DOHH2 (cell line): ENCODE measurements at regions not wholly inside any gene's neighbourhood (a gene's known extent, or its start where the extent isn't known, plus 50 kb on each side); places are given as distances from the start of the nearest gene placed in this dataset.

Experiments used
- H3F3A ChIP-seq: fragments of 200-600 bp; sonication (generic), shearing (Covaris generic); 2 replicates; pipeline ENCODE4 v1.6.0; 2016; ENCODE audit warnings: antibody characterized with exemption, mild to moderate bottlenecking; ENCODE audit not compliant: control insufficient read depth, insufficient read depth
- H3K27ac ChIP-seq: fragments of 200-600 bp; sonication (generic); 2 replicates; pipeline ENCODE4 v1.5.1; 2014; ENCODE audit warnings: low read depth, mild to moderate bottlenecking, low read length, moderate library complexity
- H3K27me3 ChIP-seq: fragments of 200-600 bp; sonication (generic); 2 replicates; pipeline ENCODE4 v1.6.1; 2014; ENCODE audit warnings: mild to moderate bottlenecking, low read length, mixed read lengths; ENCODE audit not compliant: control insufficient read depth
- H3K36me3 ChIP-seq: fragments of 200-600 bp; sonication (generic); 2 replicates; pipeline ENCODE4 v1.6.1; 2014; ENCODE audit warnings: mild to moderate bottlenecking, low read length, moderate library complexity, mixed read lengths; ENCODE audit not compliant: control insufficient read depth
- H3K4me1 ChIP-seq: fragments of 200-600 bp; sonication (generic); 2 replicates; pipeline ENCODE4 v1.6.1; 2014; ENCODE audit warnings: mild to moderate bottlenecking, low read length, mixed read lengths; ENCODE audit not compliant: control insufficient read depth
- H3K4me2 ChIP-seq: fragments of 200-600 bp; sonication (generic); 2 replicates; pipeline ENCODE4 v1.6.0; 2014; ENCODE audit warnings: mild to moderate bottlenecking, low read length, moderate library complexity
- H3K4me3 ChIP-seq: fragments of 200-600 bp; sonication (generic); 2 replicates; pipeline ENCODE4 v1.5.1; 2014; ENCODE audit warnings: mild to moderate bottlenecking, low read length, mixed read lengths
- H3K79me2 ChIP-seq: fragments of 200-600 bp; sonication (generic); 2 replicates; pipeline ENCODE4 v1.6.1; 2014; ENCODE audit warnings: mild to moderate bottlenecking, low read length, mixed read lengths; ENCODE audit not compliant: control insufficient read depth
- H3K9me2 ChIP-seq: fragments of 200-600 bp; sonication (generic); replicated peaks from 2 replicates; pipeline ENCODE4 v1.6.1; 2014; ENCODE audit warnings: mild to moderate bottlenecking, low read length, mixed read lengths; ENCODE audit not compliant: control insufficient read depth
- H3K9me3 ChIP-seq: fragments of 200-600 bp; sonication (generic); 2 replicates; pipeline ENCODE4 v1.6.1; 2014; ENCODE audit warnings: antibody characterized with exemption, low read length, mixed read lengths; ENCODE audit not compliant: control insufficient read depth, insufficient read depth
- H4K20me1 ChIP-seq: fragments of 200-600 bp; sonication (generic); 2 replicates; pipeline ENCODE4 v1.6.0; 2014; ENCODE audit warnings: low read depth, mild to moderate bottlenecking, antibody characterized with exemption, low read length, moderate library complexity; ENCODE audit not compliant: control insufficient read depth, insufficient read depth
- CTCF ChIP-seq: fragments of 200-600 bp; sonication (generic); IDR thresholded peaks from one replicate; pipeline ENCODE4 v1.5.1; 2014; ENCODE audit warnings: antibody characterized with exemption, mild to moderate bottlenecking, low read depth, low read length; ENCODE audit not compliant: poor library complexity, severe bottlenecking
- EZH2phosphoT487 ChIP-seq: fragments of 200-600 bp; sonication (generic); IDR thresholded peaks from 2 replicates; pipeline ENCODE4 v1.6.1; 2017; ENCODE audit warnings: borderline replicate concordance, mild to moderate bottlenecking, antibody characterized with exemption, low read length, moderate library complexity, mixed read lengths

DNA sequence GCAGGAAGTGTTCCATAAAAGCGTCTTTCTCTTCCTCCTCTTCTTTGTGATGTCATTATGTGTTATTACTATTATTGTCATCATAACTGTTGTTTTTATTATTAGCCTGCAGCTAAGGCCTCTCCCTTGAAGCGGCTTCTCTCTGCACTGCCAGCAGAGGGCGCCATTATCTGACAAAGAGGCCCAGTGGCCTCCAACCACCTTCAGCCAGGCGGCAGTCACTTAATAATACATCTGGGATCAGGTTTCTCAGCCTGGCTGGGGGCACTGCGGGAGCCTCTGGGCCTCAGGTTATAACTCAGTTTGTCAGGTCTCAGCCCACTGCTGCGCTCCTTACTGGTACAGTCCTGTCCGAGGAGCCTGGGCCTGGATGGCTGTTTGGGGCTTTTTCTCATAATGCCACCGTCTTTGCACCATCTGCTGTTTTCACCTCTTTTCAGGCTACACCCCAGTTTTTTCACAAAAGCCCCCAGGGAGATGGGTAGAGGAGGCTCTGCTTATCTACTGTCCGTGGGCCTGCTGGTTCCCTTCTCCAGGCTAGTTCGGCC is 281.9 kb downstream of the NSG2 start:
- no peak overlapping the region for H3K4me3 ChIP-seq
- TF ChIP-seq CTCF: peak; percentile 86
- TF ChIP-seq EZH2phosphoT487: no peak

GRCh38 chr5:174327896-174328295 is 282.4 kb downstream of the NSG2 start:
- Histone ChIP-seq H3F3A (no peaks in the 10 kb centered on the region), H3K4me1 (no peaks in the 10 kb centered on the region), H3K9me2 (no peaks in the 10 kb centered on the region), H3K4me2 (no peak overlapping the region), H3K27me3 (no peaks in the 10 kb centered on the region), H4K20me1 (no peaks in the 10 kb centered on the region), H3K4me3 (no peak overlapping the region), H3K36me3 (no peaks in the 10 kb centered on the region), H3K9me3 (no peaks in the 10 kb centered on the region), H3K79me2 (no peaks in the 10 kb centered on the region), H3K27ac (no peak overlapping the region)
- TF ChIP-seq EZH2phosphoT487 (no peak), CTCF (no peak)

More for the DNA sequence above, 281.9 kb downstream of the NSG2 start:
- H3F3A ChIP-seq: no peaks in the 10 kb centered on the region
- H3K4me2 ChIP-seq: no peak overlapping the region
- H3K27me3 ChIP-seq: no peaks in the 10 kb centered on the region
- H3K27ac ChIP-seq: no peak overlapping the region
- no peaks in the 10 kb centered on the region for H3K9me3 ChIP-seq
- H4K20me1 ChIP-seq: no peaks in the 10 kb centered on the region
- no peaks in the 10 kb centered on the region for H3K36me3 ChIP-seq
- H3K79me2 ChIP-seq: no peaks in the 10 kb centered on the region
- H3K4me1 ChIP-seq: no peaks in the 10 kb centered on the region
- no peaks in the 10 kb centered on the region for H3K9me2 ChIP-seq

DNA sequence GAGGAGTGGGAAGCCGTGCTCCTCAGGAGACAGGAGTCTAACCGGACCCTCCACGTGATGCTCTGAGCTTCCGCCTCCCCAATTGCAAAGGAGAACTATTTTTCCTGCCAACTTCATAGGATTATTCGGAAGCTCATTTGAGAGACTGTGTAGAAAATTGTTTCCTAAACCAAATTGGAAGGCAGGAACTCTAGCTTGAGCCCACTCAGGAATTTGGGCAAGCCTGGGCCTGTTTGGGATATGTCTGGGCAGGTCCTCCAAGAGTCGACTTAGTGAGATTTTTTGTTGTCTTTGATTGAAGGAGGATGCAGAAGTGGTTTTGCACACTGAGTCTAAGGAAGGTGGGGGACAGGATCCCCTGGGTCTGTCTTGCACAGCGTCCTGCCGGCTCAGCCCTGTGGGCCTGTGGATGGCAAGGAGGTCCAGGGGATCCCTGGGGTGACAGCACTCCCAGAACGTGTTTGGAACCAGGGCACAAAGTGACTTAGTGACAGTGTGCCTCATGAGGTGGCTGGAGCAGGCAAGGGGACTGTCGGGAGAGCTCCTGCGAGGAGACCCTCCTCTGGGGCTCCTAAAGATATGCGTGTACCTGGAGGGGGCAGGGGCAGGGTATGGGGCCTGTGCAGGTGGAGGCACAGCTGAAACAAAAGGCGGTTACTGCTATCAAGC is 283.3 kb downstream of the NSG2 start:
- Histone ChIP-seq H3K9me2 (no peaks in the 10 kb centered on the region), H3K36me3 (no peaks in the 10 kb centered on the region), H3K27ac (no peak overlapping the region), H3K4me2 (no peak overlapping the region), H3K27me3 (no peaks in the 10 kb centered on the region), H3K79me2 (no peaks in the 10 kb centered on the region), H3K4me1 (no peaks in the 10 kb centered on the region), H4K20me1 (no peaks in the 10 kb centered on the region), H3K4me3 (no peak overlapping the region), H3F3A (no peaks in the 10 kb centered on the region), H3K9me3 (no peaks in the 10 kb centered on the region)
- TF ChIP-seq EZH2phosphoT487: no peak
- no peak for TF ChIP-seq CTCF
